HG02885 (cell line): ENCODE measurements at regions not wholly inside any gene's neighbourhood (a gene's known extent, or its start where the extent isn't known, plus 50 kb on each side); places are given as distances from the start of the nearest gene placed in this dataset.

Source experiments
- ATAC-seq: cut with Tn5 transposase; IDR thresholded peaks from one replicate; pipeline ENCODE4 v1.9.1; 2021; ENCODE audit warnings: mild to moderate bottlenecking; ENCODE audit not compliant: unreplicated experiment, poor library complexity

GRCh38 chr17:51536627-51537026 lies 276.3 kb downstream of the UTP18 start:
- ATAC-seq: no peak

GRCh38 chr17:51537996-51538550 lies 277.7 kb downstream of the UTP18 start:
- ATAC-seq: no peak

DNA sequence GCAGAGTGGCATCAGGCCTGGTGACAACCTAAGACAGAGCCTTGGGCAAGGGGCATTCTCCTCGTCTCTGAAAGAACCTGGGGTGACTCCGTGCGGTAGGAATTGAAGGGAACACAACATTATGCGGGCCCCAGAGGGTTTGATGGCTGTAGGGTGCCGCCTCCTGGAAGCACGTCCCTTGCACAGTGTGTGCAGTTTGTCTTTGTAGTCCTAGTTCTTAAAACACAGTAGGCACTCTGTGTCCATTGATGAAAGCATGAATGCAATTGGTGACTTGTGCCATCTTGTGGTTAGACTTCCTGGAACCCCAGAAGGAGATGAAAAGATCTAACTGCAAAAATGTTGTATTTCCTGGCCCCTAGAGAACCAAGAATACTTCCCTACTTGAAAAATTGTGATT lies 279.8 kb downstream of the UTP18 start:
- ATAC-seq: no peak

DNA sequence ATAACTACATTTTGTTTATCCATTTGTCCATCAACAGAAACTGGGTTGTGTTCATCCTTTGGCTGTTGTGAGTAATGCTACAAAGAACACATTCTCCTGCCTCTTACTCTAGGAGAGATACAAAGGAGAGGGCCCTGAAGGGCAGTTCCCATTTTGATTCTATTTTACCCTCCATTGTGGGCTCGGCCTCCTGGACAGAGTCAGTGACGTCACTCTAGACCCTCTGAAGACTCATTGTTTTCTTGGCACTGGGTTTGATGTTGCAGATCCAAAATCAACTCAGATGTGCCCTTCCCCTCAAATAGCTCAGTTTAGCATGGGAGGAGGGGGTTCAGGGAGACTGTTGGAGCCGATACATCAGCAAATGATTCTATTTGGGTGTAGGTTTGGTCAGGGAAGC lies 280.9 kb downstream of the UTP18 start:
- no peak for ATAC-seq

GRCh38 chr17:51546114-51546513 lies 285.8 kb downstream of the UTP18 start:
- ATAC-seq: no peak

GRCh38 chr17:51548125-51548524 lies 287.8 kb downstream of the UTP18 start:
- ATAC-seq: no peak

DNA sequence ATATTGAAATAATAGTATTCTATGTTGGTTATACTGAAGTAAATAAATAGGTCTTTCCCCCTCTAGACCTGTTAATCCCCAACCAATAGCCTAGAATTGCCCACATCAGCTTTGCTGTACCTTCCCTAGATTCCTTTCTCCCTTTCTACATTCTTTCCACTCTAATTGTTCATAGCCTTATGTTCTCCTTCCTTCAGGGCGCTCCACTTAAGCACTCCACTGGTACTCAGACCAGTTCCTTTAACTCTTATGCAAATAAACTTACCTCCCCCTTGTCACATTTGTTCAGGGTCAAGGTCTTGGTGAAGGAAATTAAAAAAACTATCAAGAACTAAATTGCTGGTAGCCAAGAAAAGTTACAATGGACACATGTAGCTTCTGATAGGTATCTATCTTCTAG lies 294.8 kb downstream of the UTP18 start:
- ATAC-seq: no peak

DNA sequence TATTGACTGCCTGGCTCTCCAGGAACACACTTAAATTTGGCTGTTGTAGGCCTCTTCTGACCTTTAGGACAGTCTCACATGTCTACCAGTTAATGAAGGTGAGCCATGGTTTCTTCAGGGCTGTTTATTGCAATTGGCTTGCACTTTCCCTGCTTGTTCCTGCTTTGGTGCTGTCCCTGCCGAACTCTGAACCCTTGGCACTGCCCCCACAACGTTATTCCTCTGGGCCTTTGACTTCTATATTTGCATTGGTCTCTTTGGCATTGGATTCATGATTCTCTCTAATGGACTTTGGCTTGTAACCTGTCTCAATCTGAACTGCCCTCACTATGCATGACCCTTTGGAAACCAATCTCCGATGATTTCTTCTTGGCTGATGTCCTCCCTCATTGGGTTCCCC lies 299.4 kb downstream of the UTP18 start:
- ATAC-seq: no peak

DNA sequence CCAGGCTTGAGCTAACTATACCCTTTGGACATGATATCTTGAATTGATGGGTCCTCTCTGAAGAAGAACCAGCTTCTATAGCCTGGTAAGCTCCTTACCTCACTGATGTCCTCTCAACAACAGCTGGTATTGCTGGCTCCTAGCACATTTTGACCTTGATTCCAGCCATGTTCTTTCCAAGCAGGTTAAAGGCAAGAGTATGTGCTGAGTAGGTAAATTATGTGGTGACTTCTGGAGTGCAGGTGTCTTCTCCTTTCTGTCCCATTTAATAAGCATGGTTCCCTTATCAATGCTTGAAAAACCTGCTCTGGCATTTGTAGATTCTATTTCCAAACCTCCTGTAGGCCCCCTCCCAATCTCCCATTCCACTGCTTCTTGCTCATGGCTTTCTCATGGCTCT lies 300.1 kb downstream of the UTP18 start:
- ATAC-seq: no peak

DNA sequence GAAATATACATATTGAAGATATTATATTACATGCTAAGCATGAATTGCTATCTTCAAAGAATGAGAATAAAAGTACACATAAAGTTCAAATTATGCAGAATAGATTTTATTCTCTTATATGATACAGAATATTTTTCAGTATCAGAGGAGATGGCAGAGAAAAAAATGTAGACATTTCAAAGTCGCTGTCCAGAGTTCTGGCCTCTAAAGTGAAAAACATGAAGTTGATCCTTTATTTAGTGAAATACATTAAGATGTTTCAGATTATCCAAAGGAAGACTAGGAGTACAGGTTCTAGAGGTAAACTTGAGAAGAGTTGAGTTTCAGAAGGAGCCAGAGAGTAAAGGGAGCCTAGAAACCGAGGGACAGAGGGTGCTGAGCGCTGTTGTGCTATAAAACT lies 303.6 kb downstream of the UTP18 start:
- ATAC-seq: no peak

DNA sequence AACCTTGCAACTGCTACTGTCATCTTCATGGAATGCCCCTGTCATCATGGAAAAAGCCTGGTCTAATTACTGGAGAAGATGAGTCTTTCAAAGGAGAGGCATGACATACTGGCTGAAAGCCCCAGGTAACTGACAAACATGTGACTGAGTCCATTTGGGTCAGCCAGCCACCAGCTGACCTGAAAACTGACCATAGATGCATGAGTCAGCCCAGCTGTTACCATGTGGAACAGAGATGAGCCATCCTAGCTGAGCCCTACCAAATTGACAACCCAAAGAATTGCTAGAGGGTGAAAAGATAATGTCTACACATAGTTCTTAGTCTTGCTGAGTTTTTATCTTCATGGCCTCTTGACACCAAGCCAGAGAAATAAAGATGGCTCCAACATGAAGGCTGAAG lies 311.8 kb downstream of the UTP18 start:
- ATAC-seq: no peak
